H7 (cell line): ENCODE measurements at regions not wholly inside any gene's neighbourhood (a gene's known extent, or its start where the extent isn't known, plus 50 kb on each side); places are given as distances from the start of the nearest gene placed in this dataset.

Source experiments
- DNase-seq: peaks from one replicate; pipeline ENCODE4 v3.0.0; 2012
- H3K27me3 ChIP-seq: 2 replicates; pipeline ENCODE4 v1.6.0; 2011; ENCODE audit warnings: mild to moderate bottlenecking, low read length; ENCODE audit not compliant: control insufficient read depth, insufficient read depth
- H3K36me3 ChIP-seq: replicated peaks from 2 replicates; pipeline ENCODE4 v1.5.1; 2011; ENCODE audit warnings: low read length; ENCODE audit not compliant: control insufficient read depth, insufficient read depth
- H3K4me3 ChIP-seq: 2 replicates; pipeline ENCODE4 v1.5.1; 2011; ENCODE audit warnings: low read depth, mild to moderate bottlenecking, control low read depth, low read length, moderate library complexity; ENCODE audit not compliant: insufficient read depth

DNA sequence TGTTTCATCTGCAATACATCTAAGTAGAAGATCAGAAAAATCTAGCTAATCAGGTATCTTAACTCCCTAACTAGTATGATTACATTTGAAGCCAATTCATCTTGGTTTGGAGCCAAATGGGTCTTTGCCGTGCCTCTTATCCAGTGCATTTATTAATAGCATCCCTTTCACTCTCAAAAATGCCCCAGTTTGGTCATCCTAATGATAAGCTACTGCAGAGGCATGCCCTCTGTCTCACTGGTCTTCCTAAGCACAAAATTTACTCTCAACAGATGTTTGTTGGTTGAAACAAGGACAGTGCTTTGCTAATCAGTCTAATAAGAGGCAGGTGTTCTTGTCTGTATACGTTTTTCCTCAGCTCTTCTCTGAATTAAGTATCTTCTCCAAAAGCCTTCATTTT lies 403.2 kb downstream of the RAD51AP2 start:
- Histone ChIP-seq H3K4me3 (no peak overlapping the region), H3K36me3 (no peaks in the 10 kb centered on the region), H3K27me3 (no peaks in the 10 kb centered on the region)
- DNase-seq = no peak

DNA sequence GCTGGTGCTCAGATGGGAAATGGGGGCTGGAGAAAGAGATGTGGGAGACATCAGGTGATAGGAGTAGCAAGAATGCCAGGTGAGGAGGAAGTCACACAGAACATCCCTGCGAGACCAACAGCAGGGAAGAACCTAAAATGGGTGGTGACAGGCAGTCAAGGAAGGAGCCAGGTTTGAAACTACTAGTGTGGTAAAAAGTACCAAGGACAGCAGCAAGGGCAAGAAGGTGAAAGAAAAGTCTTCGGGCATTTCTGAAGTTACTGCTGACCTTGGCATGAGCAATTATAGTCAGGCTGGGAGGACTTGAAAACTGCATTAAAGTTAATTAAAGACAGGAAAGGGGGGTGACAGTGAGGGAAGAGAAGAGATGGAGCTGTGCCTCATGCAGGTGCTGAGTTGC lies 410.4 kb downstream of the RAD51AP2 start:
- DNase-seq = no peak
- no peak overlapping the region for H3K4me3 ChIP-seq
- H3K27me3 ChIP-seq = no peaks in the 10 kb centered on the region
- no peaks in the 10 kb centered on the region for H3K36me3 ChIP-seq

DNA sequence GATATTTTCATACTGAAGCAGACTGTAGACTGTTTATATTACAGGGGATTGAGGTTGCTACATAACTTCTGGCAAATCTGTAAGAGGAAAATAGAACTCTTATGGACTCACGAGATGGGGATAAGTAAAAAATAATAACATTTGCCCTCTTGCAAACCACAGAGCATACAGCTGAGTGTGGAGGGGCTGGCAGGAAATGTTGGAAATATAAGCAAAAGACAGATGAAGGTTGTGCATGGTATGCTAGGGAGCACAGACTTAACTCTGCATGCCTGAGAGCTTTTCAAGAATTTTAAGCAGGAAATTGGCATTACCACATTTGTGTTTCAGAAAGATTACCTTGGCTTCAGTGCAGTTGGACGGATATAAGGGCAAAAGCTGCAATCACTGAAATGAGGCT lies 411.1 kb downstream of the RAD51AP2 start:
- no peak overlapping the region for H3K4me3 ChIP-seq
- H3K27me3 ChIP-seq = no peaks in the 10 kb centered on the region
- no peak for DNase-seq
- no peaks in the 10 kb centered on the region for H3K36me3 ChIP-seq

DNA sequence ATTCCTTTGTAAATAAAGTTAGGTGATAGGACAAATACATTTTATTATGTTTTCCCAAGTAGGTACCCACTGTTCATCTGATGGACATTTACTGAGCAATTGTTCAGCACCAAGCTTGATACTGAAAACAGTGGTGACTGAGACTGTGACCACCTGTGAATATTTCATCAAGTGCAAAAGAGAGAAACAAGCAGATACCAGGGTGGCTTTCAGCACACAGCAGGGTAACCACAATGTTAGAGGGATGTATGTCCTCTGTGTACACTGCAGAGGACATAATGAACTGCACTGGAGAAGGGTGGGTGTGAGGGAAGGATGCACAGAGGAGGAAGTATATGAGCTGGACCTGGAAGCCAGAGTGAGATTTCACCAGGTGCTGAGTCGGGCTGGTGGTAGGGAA lies 411.8 kb downstream of the RAD51AP2 start:
- Histone ChIP-seq H3K36me3 (no peaks in the 10 kb centered on the region), H3K4me3 (no peak overlapping the region)

DNA sequence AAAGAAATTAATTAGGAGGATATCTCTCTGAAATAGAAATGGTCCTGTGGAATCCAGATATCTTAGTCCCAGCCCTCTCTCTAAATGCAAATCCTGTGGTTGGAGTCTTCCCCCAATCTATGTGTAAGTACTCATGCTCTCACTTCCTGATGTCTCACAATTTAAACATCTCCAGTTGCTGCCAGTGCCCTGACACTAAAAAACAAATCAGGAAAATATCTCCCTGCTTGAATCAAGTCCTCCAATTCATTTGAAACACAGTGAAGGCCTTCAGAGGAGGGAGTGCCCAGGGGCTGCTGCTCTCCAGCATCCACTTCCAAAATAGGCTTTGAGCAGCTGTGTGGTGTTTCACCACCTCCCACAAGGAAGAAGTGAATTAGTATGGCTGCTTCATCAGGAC lies 413.8 kb downstream of the RAD51AP2 start:
- DNase-seq = no peak
- no peaks in the 10 kb centered on the region for H3K27me3 ChIP-seq
- no peaks in the 10 kb centered on the region for H3K36me3 ChIP-seq
- H3K4me3 ChIP-seq = no peak overlapping the region

More for the DNA sequence above, 411.8 kb downstream of the RAD51AP2 start:
- no peaks in the 10 kb centered on the region for H3K27me3 ChIP-seq
- no peak for DNase-seq

DNA sequence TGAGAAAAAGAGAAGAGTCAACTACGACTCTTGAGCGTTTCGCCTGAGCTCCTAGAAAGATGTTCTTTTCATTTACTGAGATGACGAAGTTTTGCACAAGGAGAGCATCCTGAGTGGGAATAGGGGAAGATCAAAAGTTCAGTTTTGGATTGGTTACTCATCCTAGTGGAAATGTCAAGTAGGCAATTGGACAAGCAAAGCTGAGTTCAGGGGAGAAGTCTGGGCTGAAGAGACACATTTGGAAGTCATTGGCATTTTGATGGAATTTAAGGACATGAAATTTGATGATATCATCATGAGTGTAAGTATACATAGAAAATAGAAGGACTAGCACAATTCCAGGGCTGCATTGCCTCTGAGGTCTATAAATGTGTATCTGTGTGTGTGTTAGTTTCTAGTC lies 416.6 kb downstream of the RAD51AP2 start:
- no peak for DNase-seq
- Histone ChIP-seq H3K27me3 (no peaks in the 10 kb centered on the region), H3K36me3 (no peaks in the 10 kb centered on the region), H3K4me3 (no peak overlapping the region)

DNA sequence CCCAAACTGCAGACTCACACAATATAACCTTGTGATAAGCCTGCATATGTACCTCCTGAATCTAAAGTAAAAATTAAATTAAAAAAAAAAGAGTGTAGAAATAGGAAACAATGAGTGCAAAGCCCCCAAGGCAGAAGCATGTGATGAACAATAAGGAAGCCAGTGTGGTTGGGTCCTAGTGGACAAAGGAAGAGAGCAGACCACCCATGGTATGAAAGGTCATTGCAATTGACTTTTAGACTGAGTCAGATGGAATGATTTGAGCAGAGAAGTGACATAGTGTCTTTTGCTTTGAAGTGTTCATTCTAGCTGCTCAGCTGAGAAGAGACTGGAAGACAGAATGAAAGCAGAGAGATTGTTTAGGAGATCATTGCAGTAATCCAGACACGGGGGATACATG lies 417.1 kb downstream of the RAD51AP2 start:
- no peaks in the 10 kb centered on the region for H3K27me3 ChIP-seq
- H3K36me3 ChIP-seq = no peaks in the 10 kb centered on the region
- DNase-seq = no peak
- no peak overlapping the region for H3K4me3 ChIP-seq

DNA sequence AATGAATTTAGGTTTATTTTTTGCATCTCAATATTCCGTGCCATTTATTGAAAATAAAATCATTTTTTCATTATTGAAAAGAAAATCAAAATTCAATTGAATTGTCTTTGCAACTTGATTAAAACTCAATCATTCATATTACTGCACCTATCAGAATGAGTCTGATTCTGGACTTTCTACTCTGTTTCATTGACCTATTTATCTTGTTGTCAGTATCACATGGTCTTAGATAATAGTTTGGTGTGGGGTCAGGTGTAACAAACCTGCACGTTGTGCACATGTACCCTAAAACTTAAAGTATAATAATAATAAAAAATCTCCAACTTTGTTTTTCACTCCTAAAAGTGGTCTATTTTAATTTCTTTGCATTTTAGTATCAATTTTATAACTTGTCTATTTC lies 422.9 kb downstream of the RAD51AP2 start:
- no peaks in the 10 kb centered on the region for H3K27me3 ChIP-seq
- H3K4me3 ChIP-seq = no peak overlapping the region
- DNase-seq = no peak
- H3K36me3 ChIP-seq = no peaks in the 10 kb centered on the region

DNA sequence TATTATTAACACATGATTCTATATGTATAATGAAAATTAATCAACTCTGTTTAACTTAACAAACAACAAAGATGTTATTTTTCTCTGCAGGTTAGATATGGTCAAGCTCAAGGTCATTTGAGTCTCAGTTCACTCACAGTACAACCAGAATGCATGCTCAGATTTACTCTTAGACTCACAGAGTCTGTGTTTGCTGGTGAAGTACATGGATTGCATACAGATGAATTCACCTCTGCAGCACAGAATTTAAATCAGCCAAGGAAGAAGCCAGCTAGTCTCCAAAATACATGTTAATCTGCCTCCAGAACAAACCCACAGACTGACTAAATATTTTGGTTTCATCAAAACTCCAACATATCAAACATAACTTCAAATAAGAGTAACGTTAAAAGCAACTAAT lies 424.5 kb downstream of the RAD51AP2 start:
- Histone ChIP-seq H3K27me3 (no peaks in the 10 kb centered on the region), H3K36me3 (no peaks in the 10 kb centered on the region), H3K4me3 (no peak overlapping the region)
- DNase-seq = no peak

DNA sequence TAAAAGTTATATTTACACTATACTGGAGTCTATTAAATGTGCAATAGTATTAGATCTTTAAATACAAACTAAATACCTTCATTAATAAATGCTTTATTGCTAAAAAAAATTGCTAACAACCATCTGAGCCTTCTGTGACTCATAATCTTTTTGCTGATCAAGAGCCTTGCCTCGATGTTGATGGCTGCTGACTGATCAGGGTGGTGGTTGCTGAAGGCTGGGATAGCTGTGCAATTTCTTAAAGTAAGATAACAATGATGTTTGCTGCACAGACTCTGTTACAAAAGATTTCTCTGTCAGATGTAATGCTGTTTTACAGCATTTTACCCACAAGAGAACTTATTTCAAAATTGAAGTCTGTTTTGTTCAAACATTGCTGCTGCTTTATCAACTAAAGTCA lies 421.4 kb upstream of the CYRIA start:
- no peak for DNase-seq
- H3K36me3 ChIP-seq = no peaks in the 10 kb centered on the region
- no peaks in the 10 kb centered on the region for H3K27me3 ChIP-seq
- H3K4me3 ChIP-seq = no peak overlapping the region

DNA sequence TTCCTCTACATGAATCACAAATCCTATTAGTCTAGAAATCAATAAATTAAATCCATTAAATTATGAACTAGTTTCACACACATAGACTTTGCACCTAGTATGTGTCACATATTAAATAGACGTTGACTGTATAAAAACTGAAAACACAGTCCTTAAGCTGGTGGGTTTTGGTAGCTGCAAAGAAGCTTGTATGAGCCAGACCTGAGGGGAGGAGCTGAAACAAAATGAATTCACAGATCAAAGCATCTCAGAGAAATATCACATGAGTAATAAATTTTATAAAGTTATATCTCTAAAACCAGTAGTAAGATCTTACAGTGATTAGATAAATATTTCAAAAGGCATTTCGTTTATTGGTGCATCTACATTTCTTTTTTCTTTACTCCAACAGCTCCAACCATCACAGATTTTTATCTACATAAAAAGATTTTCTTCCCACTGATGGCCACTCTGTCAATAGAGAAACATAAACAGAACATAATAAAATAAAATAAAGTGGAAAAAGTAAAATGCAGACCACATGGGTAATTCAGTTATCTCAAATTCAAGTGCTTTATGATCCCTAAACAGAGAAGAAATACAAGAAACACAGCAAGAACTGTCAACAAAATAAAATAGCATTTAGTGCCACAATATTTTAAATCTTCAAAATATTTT lies 420.0 kb upstream of the CYRIA start:
- Histone ChIP-seq H3K4me3 (no peak overlapping the region), H3K27me3 (no peaks in the 10 kb centered on the region), H3K36me3 (no peaks in the 10 kb centered on the region)
- no peak for DNase-seq

DNA sequence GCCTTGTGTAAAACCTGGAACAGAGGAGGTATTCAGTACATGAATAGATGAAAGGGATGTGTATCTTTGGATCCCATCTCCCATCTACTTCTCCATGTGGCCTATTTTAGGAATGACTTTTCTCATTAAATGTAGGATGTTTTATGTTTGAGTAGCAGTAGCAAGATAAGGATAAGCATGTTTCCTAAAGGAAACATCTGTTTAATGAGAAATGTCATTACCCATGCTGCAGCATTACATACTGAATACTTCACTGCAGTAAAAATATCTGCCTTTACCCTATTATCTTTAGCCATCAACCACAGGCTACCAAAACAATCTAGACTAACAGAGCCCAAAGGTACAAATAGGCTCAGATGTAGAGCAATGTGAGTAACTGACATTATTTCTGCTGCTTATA lies 419.2 kb upstream of the CYRIA start:
- no peak overlapping the region for H3K4me3 ChIP-seq
- no peaks in the 10 kb centered on the region for H3K27me3 ChIP-seq
- no peak for DNase-seq
- H3K36me3 ChIP-seq = no peaks in the 10 kb centered on the region

DNA sequence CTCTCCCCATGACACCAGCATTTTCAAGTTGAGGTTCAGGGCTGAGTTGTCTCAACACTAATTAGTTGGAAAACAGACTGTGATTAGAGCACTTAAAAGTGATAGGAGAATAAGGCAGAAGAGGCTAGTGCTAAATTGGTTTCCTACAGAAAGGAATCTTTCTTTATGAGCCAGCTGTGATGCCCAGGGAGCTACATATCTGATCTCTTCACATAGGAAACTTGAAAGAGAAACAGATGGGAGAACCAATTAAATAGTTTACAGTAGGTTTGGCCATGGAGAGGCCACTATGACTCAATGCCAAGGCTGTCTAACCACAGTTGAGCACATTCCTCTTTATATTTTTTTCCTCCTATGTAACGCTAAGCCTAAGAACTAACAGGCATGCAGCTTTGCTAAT lies 418.3 kb upstream of the CYRIA start:
- no peaks in the 10 kb centered on the region for H3K36me3 ChIP-seq
- no peak overlapping the region for H3K4me3 ChIP-seq
- no peaks in the 10 kb centered on the region for H3K27me3 ChIP-seq
- no peak for DNase-seq

DNA sequence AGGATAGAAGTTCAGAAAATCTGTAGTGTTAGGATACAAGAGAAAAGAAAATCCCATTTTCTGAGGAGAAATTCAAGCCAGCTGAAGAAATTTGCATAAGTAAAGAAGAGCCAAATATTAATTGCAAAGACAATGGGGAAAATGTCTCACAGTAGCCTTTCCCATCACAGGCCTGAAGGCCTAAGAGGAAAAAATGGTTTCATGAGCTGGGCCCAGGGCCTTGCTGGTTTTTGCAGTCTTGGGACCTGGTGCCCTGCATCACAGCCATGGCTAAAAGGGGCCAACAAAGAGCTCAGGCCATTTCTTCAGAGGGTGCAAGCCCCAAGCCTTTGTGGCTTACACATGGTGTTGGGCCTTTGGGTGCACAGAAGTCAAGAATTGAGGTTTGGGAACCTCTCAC lies 413.6 kb upstream of the CYRIA start:
- no peak for DNase-seq
- Histone ChIP-seq H3K36me3 (no peaks in the 10 kb centered on the region), H3K4me3 (no peak overlapping the region), H3K27me3 (no peaks in the 10 kb centered on the region)

DNA sequence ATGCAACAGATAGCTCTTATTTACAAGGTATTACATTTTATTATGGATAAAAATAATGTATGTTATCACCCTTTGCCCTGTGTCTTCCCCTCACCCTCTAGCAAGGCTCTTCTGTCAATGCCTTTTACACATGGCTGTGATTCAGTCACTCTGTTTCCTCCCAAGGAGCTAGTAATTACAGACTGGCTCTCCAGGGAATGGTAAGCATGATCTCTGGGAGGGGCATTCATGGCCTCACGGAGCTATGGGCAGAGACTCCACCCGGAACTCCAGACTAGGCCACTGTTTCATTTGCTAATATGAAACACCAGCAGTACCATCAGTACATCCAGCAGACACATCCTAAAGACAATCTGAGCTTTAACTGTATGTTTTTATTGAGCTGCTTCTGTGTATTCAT lies 410.9 kb upstream of the CYRIA start:
- H3K4me3 ChIP-seq = no peak overlapping the region
- H3K27me3 ChIP-seq = no peaks in the 10 kb centered on the region
- H3K36me3 ChIP-seq = no peaks in the 10 kb centered on the region
- no peak for DNase-seq

DNA sequence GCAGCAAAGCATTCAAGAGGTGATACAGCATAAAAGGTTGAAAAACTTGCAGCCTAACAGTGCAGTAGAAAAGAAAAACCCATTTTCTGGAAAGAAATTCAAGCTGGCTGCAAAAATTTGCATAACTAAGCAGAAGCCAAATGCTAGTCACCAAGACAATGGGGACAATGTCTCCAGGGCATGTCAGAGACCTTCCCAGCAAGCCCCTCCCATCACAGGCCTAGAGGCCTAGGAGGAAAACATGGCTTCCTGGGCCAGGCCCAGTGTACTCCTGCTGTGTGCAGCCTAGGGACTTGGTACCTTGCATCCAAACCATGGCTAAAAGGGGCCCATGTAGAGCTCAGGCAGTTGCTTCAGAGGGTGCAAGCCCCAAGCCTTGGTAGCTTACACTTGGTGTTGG lies 405.1 kb upstream of the CYRIA start:
- no peak for DNase-seq
- no peaks in the 10 kb centered on the region for H3K36me3 ChIP-seq
- H3K27me3 ChIP-seq = no peaks in the 10 kb centered on the region
- H3K4me3 ChIP-seq = no peak overlapping the region
